GM12878 (cell line): ENCODE measurements at regions not wholly inside any gene's neighbourhood (a gene's known extent, or its start where the extent isn't known, plus 50 kb on each side); places are given as distances from the start of the nearest gene placed in this dataset.

Source experiments
- ATAC-seq: fragments of 200-7000 bp; cut with Tn5 transposase; 3 replicates; pipeline ENCODE4 v1.9.1; 2020; ENCODE audit warnings: mild to moderate bottlenecking, moderate library complexity
- BruUV-seq: library from RNA; stranded (reverse); fragments of 400-500 nt; replicated peaks from 2 replicates; lab custom pipeline; 2021; lab: Mats Ljungman, UMichigan
- CTCF ChIA-PET: fragments of 300-600 bp; sonication (Branson Sonifier 250); formaldehyde crosslinking; extraction: SDS; loops from one replicate; lab custom pipeline; 2021; ENCODE audit warnings: inconsistent platforms; lab: Yijun Ruan, JAX
- POLR2A ChIA-PET: fragments of 350-600 bp; formaldehyde crosslinking; extraction: SDS; loops from one replicate; lab custom pipeline; 2021; ENCODE audit warnings: inconsistent platforms; lab: Charles Lee
- RAD21 ChIA-PET: fragments of 300-600 bp; sonication (Branson Sonifier 250); formaldehyde crosslinking; loops from one replicate; lab custom pipeline; 2023; ENCODE audit warnings: antibody characterized with exemption; ENCODE audit not compliant: unreplicated experiment; lab: Charles Lee
- SMC1A ChIA-PET: fragments of 300-600 bp; sonication (Branson Sonifier 250); formaldehyde crosslinking; loops from one replicate; lab custom pipeline; 2023; ENCODE audit not compliant: unreplicated experiment, uncharacterized antibody; lab: Charles Lee
- DNase-seq: peaks from one replicate; pipeline ENCODE4 v3.0.0-alpha.2; 2011; ENCODE audit warnings: low read depth, low spot score
- FAIRE-seq: peaks from 3 replicates; lab custom pipeline; 2011; peaks lifted over from hg19 to GRCh38; lab: Jason Lieb, UNC
- H2AFZ ChIP-seq: 2 replicates; pipeline ENCODE4 v1.6.0; 2011; ENCODE audit warnings: low read depth, low read length, control low read depth; ENCODE audit not compliant: control insufficient read depth
- H3K27ac ChIP-seq: 2 replicates; pipeline ENCODE4 v1.5.1; 2011; ENCODE audit warnings: control low read depth; ENCODE audit not compliant: control insufficient read depth, insufficient read depth
- H3K27me3 ChIP-seq, 2 experiments: replicated peaks in 1 of 2; 2 replicates each; pipeline versions ENCODE4 v1.6.0 to v1.6.1; 2011; ENCODE audit warnings: low read length in 1 of 2; ENCODE audit not compliant: control insufficient read depth in 2 of 2, insufficient read depth in 2 of 2
- H3K36me3 ChIP-seq, 2 experiments: 2 replicates each; pipeline ENCODE4 v1.5.1; 2011; ENCODE audit warnings: low read length in 1 of 2; ENCODE audit not compliant: control insufficient read depth in 2 of 2, insufficient read depth in 2 of 2
- H3K4me1 ChIP-seq: 2 replicates; pipeline ENCODE4 v1.6.1; 2011; ENCODE audit warnings: mild to moderate bottlenecking, low read length, moderate library complexity, mixed read lengths; ENCODE audit not compliant: control insufficient read depth, insufficient read depth
- H3K4me2 ChIP-seq: 2 replicates; pipeline ENCODE4 v1.6.0; 2011; ENCODE audit warnings: control low read depth; ENCODE audit not compliant: control insufficient read depth, insufficient read depth
- H3K4me3 ChIP-seq: fragments of 200-600 bp; sonication (generic); 2 replicates; pipeline ENCODE4 v1.5.1; 2016
- H3K79me2 ChIP-seq: 2 replicates; pipeline ENCODE4 v1.6.0; 2011; ENCODE audit warnings: low read length; ENCODE audit not compliant: control insufficient read depth, insufficient read depth
- H3K9ac ChIP-seq: 2 replicates; pipeline ENCODE4 v1.8.0; 2011; ENCODE audit warnings: low read length, control low read depth, mixed read lengths; ENCODE audit not compliant: control insufficient read depth, insufficient read depth
- H3K9me3 ChIP-seq: replicated peaks from 3 replicates; pipeline ENCODE4 v1.5.1; 2011; ENCODE audit warnings: mild to moderate bottlenecking, low read length; ENCODE audit not compliant: control insufficient read depth, insufficient read depth
- H4K20me1 ChIP-seq: 2 replicates; pipeline ENCODE4 v1.6.0; 2011; ENCODE audit not compliant: control insufficient read depth, insufficient read depth
- ATF7 ChIP-seq: fragments of 450-650 bp; IDR thresholded peaks from 2 replicates; pipeline ENCODE4 v1.6.1; 2016; ENCODE audit warnings: low read depth, mild to moderate bottlenecking
- BCL11A ChIP-seq: IDR thresholded peaks from 2 replicates; pipeline ENCODE4 v1.6.1; 2011; ENCODE audit warnings: low read depth, low read length
- CBFB ChIP-seq: IDR thresholded peaks from 2 replicates; pipeline ENCODE4 v1.6.1; 2016; ENCODE audit warnings: antibody characterized with exemption, low read depth
- CHD4 ChIP-seq: fragments of 200-600 bp; sonication (generic); IDR thresholded peaks from 2 replicates; pipeline ENCODE4 v1.6.1; 2016; ENCODE audit warnings: mild to moderate bottlenecking
- CREM ChIP-seq: IDR thresholded peaks from 2 replicates; pipeline ENCODE4 v1.6.1; 2014; ENCODE audit warnings: antibody characterized with exemption, low read depth
- DPF2 ChIP-seq: fragments of 450-650 bp; IDR thresholded peaks from 2 replicates; pipeline ENCODE4 v1.6.1; 2017; ENCODE audit warnings: mild to moderate bottlenecking
- HDAC2 ChIP-seq: fragments of 200-600 bp; sonication (generic); IDR thresholded peaks from 2 replicates; pipeline ENCODE4 v1.6.1; 2017
- HDGF ChIP-seq: fragments of 450-650 bp; IDR thresholded peaks from 2 replicates; pipeline ENCODE4 v1.6.1; 2016; ENCODE audit warnings: antibody characterized with exemption
- RAD21 ChIP-seq: IDR thresholded peaks from 2 replicates; pipeline ENCODE4 v1.6.1; 2011; ENCODE audit warnings: mild to moderate bottlenecking, low read depth, low read length, moderate library complexity; ENCODE audit not compliant: insufficient read depth
- RAD51 ChIP-seq: fragments of 450-650 bp; IDR thresholded peaks from 2 replicates; pipeline ENCODE4 v1.6.1; 2016; ENCODE audit warnings: moderate library complexity, mild to moderate bottlenecking, inconsistent platforms
- SMARCA5 ChIP-seq: fragments of 450-650 bp; IDR thresholded peaks from 2 replicates; pipeline ENCODE4 v1.6.1; 2017; ENCODE audit warnings: mild to moderate bottlenecking
- TBL1XR1 ChIP-seq: IDR thresholded peaks from 2 replicates; pipeline ENCODE4 v1.6.1; 2012; ENCODE audit warnings: low read depth, low read length, improper control_type of control experiment
- WGBS: methylation state at CpG from one replicate; pipeline ENCODE4 v1.1.6; 2016; ENCODE audit warnings: low lambda C conversion rate; ENCODE audit not compliant: insufficient replicate concordance, insufficient coverage; ENCODE audit errors: missing lambda C conversion rate; 5-methylcytosine and 5-hydroxymethylcytosine counted together
- in situ Hi-C: fragments of 300-500 bp; cut with MboI; formaldehyde crosslinking; loops from 9 replicates; pipeline ENCODE4 v1.14.3; 2018; ENCODE audit warnings: mixed read lengths
- intact Hi-C: fragments of 100-400 bp; cut with micrococcal nuclease; formaldehyde crosslinking; loops from one replicate; pipeline ENCODE4 v1.14.2; 2022; ENCODE audit not compliant: unreplicated experiment
- TF ChIP-seq, protein P1 (sequence below): fragments of 450-650 bp; IDR thresholded peaks from 2 replicates; pipeline ENCODE4 v1.6.1; 2014; ENCODE audit warnings: mild to moderate bottlenecking
- TF ChIP-seq, protein P2 (sequence below): fragments of 450-650 bp; IDR thresholded peaks from 2 replicates; pipeline ENCODE4 v1.6.1; 2017; ENCODE audit warnings: mild to moderate bottlenecking

DNA sequence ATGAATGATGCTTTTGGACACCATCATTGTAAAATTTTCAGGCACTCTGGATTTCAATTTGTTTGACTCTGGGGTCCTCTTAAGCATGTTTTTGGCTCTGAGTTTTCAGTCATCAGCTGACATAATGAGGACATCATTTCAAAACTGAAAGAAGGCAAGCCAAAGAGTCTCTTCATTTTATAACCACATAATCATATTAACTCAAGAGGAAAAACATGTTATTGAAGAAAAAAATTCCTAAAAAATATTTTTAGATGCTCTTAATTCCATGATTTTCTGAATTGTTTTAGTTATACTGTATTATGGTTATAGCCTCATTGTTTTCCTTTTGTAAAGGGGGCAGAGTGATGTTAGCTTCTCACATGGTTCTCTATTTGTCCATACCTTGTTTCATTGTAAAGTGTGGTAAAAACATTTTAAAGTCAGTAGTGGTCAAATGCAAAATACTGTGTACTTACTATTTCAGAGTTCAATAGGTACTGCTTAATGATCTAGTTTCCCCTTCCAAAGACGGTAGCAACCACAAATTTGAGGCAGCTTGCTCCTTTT, 472.1 kb downstream of the DMRT2 start (continued):
- 0 out of 2 replicates have a peak, but pooled peaks have one; percentile 14 for TF ChIP-seq RAD21
- TF ChIP-seq ATF7 = peak; percentile 79

DNA sequence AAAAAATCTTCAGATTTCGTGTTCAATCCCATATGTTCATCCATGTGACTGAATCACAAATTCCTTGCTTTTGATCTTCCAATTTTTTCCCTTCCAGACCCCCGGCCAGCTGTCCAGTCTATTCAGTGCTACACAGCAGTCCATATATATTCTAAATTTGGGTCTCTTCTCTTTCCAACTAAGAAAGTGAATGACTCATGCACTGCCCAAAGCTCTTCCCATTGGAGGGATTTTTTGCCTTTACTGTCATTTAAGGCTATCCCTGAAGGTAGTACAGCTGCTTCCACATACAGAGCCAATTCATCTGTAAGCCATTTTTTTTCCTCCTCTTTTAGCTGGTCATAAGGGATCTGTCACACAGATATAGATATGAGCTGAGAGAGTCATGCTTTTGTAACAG, 478.3 kb downstream of the DMRT2 start:
- ChIA-PET POLR2A (no interaction called here), CTCF (interaction anchor here (0.6 to 1.5 kb wide), 3 partner anchors 37 to 70 kb away, joined by 3 to 8 read pairs (median 8); no protein-coding TSS in a partner anchor), RAD21 (interaction anchor here (1.1 to 1.6 kb wide), 3 partner anchors 9 to 75 kb away, joined by 3 to 6 read pairs (median 3); no protein-coding TSS in a partner anchor), SMC1A (interaction anchor here (1.0 to 1.9 kb wide), 9 partner anchors 9 to 74 kb away, joined by 3 to 5 read pairs (median 3); no protein-coding TSS in a partner anchor)
- DNase-seq (no peak), ATAC-seq (no peak), FAIRE-seq (no peak)
- H3K4me2 ChIP-seq = no peak overlapping the region
- H2AFZ ChIP-seq = no peak overlapping the region
- TF ChIP-seq CREM (no peak), RAD21 (no peak), CHD4 (no peak), HDGF (no peak), SMARCA5 (no peak), TBL1XR1 (no peak), RAD51 (no peak), CBFB (no peak), HDAC2 (no peak), DPF2 (no peak), BCL11A (no peak)
- TF ChIP-seq, protein P1, sequence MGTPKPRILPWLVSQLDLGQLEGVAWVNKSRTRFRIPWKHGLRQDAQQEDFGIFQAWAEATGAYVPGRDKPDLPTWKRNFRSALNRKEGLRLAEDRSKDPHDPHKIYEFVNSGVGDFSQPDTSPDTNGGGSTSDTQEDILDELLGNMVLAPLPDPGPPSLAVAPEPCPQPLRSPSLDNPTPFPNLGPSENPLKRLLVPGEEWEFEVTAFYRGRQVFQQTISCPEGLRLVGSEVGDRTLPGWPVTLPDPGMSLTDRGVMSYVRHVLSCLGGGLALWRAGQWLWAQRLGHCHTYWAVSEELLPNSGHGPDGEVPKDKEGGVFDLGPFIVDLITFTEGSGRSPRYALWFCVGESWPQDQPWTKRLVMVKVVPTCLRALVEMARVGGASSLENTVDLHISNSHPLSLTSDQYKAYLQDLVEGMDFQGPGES = no peak
- TF ChIP-seq, protein P2, sequence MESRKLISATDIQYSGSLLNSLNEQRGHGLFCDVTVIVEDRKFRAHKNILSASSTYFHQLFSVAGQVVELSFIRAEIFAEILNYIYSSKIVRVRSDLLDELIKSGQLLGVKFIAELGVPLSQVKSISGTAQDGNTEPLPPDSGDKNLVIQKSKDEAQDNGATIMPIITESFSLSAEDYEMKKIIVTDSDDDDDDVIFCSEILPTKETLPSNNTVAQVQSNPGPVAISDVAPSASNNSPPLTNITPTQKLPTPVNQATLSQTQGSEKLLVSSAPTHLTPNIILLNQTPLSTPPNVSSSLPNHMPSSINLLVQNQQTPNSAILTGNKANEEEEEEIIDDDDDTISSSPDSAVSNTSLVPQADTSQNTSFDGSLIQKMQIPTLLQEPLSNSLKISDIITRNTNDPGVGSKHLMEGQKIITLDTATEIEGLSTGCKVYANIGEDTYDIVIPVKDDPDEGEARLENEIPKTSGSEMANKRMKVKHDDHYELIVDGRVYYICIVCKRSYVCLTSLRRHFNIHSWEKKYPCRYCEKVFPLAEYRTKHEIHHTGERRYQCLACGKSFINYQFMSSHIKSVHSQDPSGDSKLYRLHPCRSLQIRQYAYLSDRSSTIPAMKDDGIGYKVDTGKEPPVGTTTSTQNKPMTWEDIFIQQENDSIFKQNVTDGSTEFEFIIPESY = no peak
- intact Hi-C loops (no loop called here), in situ Hi-C loops (no loop called here)
- H3K27ac ChIP-seq = no peak overlapping the region
- H3K79me2 ChIP-seq = no peaks in the 10 kb centered on the region
- H3K4me3 ChIP-seq = no peak overlapping the region
- H3K4me1 ChIP-seq = no peaks in the 10 kb centered on the region
- no peaks in the 10 kb centered on the region for H4K20me1 ChIP-seq
- H3K36me3 ChIP-seq = no peaks in the 10 kb centered on the region
- 50% methylated on average over 2 of the region's 2 CpGs for WGBS
- no peaks in the 10 kb centered on the region; the same call in 2 of the 3 replicates for H3K9me3 ChIP-seq
- H3K9ac ChIP-seq = no peak overlapping the region
- no TSS peak for BruUV-seq
- H3K27me3 ChIP-seq = no peaks in the 10 kb centered on the region
